ENCODE measurements at regions not wholly inside any gene's neighbourhood (a gene's known extent, or its start where the extent isn't known, plus 50 kb on each side); places are given as distances from the start of the nearest gene placed in this dataset.

DNA sequence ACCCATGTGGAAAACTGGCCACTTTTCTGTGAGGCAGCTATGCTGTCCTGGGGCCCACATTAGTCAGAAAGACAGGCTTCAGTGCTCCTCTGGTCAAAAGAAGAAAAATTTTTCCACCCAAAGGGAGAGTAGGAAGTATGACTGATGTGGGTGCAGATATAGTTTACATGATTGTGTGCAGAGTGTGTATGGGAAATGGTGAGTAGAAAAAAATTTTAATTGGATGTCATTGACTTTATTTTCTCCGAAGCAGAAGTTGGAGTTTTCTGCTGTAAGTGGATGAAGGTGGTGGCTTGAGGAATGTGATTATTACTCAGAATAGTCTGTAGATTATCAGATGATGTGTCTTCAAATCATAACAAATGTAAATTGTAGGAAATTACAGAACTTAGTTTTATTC, 241.5 kb upstream of the IGFBP7 start:
- TF ChIP-seq, protein P1, sequence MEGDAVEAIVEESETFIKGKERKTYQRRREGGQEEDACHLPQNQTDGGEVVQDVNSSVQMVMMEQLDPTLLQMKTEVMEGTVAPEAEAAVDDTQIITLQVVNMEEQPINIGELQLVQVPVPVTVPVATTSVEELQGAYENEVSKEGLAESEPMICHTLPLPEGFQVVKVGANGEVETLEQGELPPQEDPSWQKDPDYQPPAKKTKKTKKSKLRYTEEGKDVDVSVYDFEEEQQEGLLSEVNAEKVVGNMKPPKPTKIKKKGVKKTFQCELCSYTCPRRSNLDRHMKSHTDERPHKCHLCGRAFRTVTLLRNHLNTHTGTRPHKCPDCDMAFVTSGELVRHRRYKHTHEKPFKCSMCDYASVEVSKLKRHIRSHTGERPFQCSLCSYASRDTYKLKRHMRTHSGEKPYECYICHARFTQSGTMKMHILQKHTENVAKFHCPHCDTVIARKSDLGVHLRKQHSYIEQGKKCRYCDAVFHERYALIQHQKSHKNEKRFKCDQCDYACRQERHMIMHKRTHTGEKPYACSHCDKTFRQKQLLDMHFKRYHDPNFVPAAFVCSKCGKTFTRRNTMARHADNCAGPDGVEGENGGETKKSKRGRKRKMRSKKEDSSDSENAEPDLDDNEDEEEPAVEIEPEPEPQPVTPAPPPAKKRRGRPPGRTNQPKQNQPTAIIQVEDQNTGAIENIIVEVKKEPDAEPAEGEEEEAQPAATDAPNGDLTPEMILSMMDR (IDR thresholded peaks at IDR 0.05), result no peak
- TF ChIP-seq ZFX (IDR thresholded peaks at IDR 0.05; ENCODE audit: borderline replicate concordance), result no peak

Measured in 22Rv1 (cell line).